ENCODE measurements at regions not wholly inside any gene's neighbourhood (a gene's known extent, or its start where the extent isn't known, plus 50 kb on each side); places are given as distances from the start of the nearest gene placed in this dataset.
"Not testable (repeated sequence)": the region's sequence is repeated elsewhere in the genome, so short reads cannot be mapped to it uniquely, and the experiment has no call there.

GRCh38 chr16:31754998-31755615 is 118.5 kb upstream of the ZNF267 start:
- no peak for DNase-seq

- no peak for DNase-seq
Measured at GRCh38 chr16:31764103-31764502, 109.5 kb upstream of the ZNF267 start.

- DNase-seq: no peak
Measured at GRCh38 chr16:31767267-31767666, 106.3 kb upstream of the ZNF267 start.

GRCh38 chr16:31780342-31780741 is 93.3 kb upstream of the ZNF267 start:
- DNase-seq: no peak

DNA sequence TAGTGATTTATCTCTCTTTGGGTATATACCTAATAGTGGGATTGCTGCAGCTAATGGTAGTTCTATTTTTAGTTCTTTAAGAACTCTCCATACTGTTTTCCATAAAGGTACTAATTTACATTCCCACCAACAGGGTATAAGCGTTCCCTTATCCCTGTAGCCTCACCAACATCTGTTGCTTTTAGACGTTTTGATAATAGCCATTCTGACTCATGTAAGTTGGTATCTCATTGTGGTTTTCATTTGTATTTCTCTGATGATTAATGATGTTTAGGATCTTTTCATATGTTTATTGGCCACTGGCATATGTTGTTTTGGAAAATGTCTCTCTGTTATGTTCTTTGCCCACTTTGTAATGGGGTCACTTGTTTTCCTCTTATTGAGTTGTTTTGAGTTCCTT is 88.5 kb upstream of the ZNF267 start:
- DNase-seq: no peak

- DNase-seq: no peak
Measured at GRCh38 chr16:31807086-31807485, 66.5 kb upstream of the ZNF267 start.

- no peak for DNase-seq
Measured at GRCh38 chr16:31810863-31811262, 62.7 kb upstream of the ZNF267 start.

DNA sequence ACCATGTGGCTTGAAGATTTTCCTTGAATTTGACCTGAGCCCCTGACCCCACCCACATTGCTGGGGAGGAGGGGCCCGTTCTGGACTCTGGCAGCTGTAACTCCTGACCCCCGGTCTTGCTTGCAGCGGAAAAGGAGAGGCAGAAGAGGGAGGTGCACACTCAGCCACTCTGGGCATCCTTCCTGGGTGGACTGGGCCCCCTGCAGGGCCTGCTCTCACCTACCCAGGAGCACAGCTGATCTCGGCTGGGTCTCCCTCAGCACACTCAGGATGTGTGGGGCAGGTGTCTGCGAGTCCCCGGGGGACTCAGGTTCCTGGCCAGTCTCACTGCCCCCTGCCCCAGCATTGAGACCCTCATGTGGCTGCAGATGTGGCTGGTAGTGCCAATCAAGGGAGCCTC is 57.5 kb upstream of the ZNF267 start:
- not testable (repeated sequence) for DNase-seq

- DNase-seq: no peak
Measured at GRCh38 chr16:31819386-31819785, 54.2 kb upstream of the ZNF267 start.

GRCh38 chr16:31819948-31820347 is 53.7 kb upstream of the ZNF267 start:
- DNase-seq: no peak
